T-cell (primary cell): ENCODE measurements at regions not wholly inside any gene's neighbourhood (a gene's known extent, or its start where the extent isn't known, plus 50 kb on each side); places are given as distances from the start of the nearest gene placed in this dataset.

Source experiments
- ATAC-seq, 4 experiments: fragments of 200-7000 bp in 3 of 4; fragments of 150-1000 bp in 1 of 4; cut with Tn5 transposase; replicated peaks in 1 of 4; 1 replicate in 3 of 4; 2 replicates in 1 of 4; pipeline ENCODE4 v1.10.0; 2021; ENCODE audit warnings: moderate library complexity in 3 of 4, mild to moderate bottlenecking in 2 of 4, moderate number of reproducible peaks in 1 of 4
- CTCF ChIA-PET, 2 donors: fragments of 300-600 bp; sonication (Branson Sonifier 250); formaldehyde crosslinking; loops; one replicate each; lab custom pipeline; 2022; ENCODE audit warnings: antibody characterized with exemption in 2 of 2; lab: Charles Lee
- POLR2A ChIA-PET, 2 donors: fragments of 300-600 bp; sonication (Branson Sonifier 250); formaldehyde crosslinking; loops; one replicate each; lab custom pipeline; 2022; ENCODE audit warnings: antibody characterized with exemption in 2 of 2; lab: Charles Lee
- DNase-seq, 35 experiments: peaks; one replicate each; pipeline versions ENCODE4 v3.0.0 to v3.0.0-alpha.2; 2013 to 2023
- H3K27ac ChIP-seq: one replicate; pipeline ENCODE4 v1.5.1; 2013; ENCODE audit warnings: low read length
- H3K27me3 ChIP-seq, 2 experiments: replicated peaks in 1 of 2; 1 replicate in 1 of 2; 2 replicates in 1 of 2; pipeline versions ENCODE4 v1.6.1 to v1.7.0; 2013; ENCODE audit warnings: low read length in 1 of 2, mixed read lengths in 1 of 2; ENCODE audit not compliant: control insufficient read depth in 2 of 2, insufficient read depth in 2 of 2; ENCODE audit errors: extremely low read depth in 1 of 2
- H3K36me3 ChIP-seq, 2 donors: 1 replicate in 1 of 2; 2 replicates in 1 of 2; pipeline versions ENCODE4 v1.6.1 to v1.7.0; 2013; ENCODE audit warnings: low read length in 1 of 2; ENCODE audit not compliant: control insufficient read depth in 2 of 2, insufficient read depth in 1 of 2; ENCODE audit errors: extremely low read depth in 1 of 2
- H3K4me1 ChIP-seq, 2 experiments: 1 replicate in 1 of 2; 2 replicates in 1 of 2; pipeline versions ENCODE4 v1.6.1 to v1.7.0; 2013; ENCODE audit warnings: low read length in 2 of 2, mixed read lengths in 1 of 2; ENCODE audit not compliant: insufficient read depth in 2 of 2, control insufficient read depth in 1 of 2; ENCODE audit errors: extremely low read depth in 1 of 2
- H3K4me3 ChIP-seq, 2 donors: 1 replicate in 1 of 2; 2 replicates in 1 of 2; pipeline versions ENCODE4 v1.5.1 to v1.7.0; 2013; ENCODE audit warnings: mild to moderate bottlenecking in 2 of 2, low read length in 1 of 2, moderate library complexity in 1 of 2; ENCODE audit not compliant: control insufficient read depth in 1 of 2; ENCODE audit errors: extremely low read depth in 1 of 2
- H3K9me3 ChIP-seq: 2 replicates; pipeline ENCODE4 v1.7.0; 2013
- H3K27ac Mint-ChIP-seq, 2 donors: one replicate each; pipeline ENCODE4 v1.8.0; 2020 to 2021; ENCODE audit warnings: mild to moderate bottlenecking in 2 of 2, mixed read lengths in 2 of 2
- H3K27me3 Mint-ChIP-seq, 2 donors: one replicate each; pipeline ENCODE4 v1.8.0; 2021 to 2022; ENCODE audit warnings: mixed read lengths in 2 of 2
- H3K36me3 Mint-ChIP-seq: one replicate; pipeline ENCODE4 v1.8.0; 2021; ENCODE audit warnings: mixed read lengths
- H3K4me1 Mint-ChIP-seq, 3 donors: one replicate each; pipeline ENCODE4 v1.8.0; 2020 to 2022; ENCODE audit warnings: mixed read lengths in 3 of 3, mild to moderate bottlenecking in 1 of 3
- H3K4me3 Mint-ChIP-seq, 3 donors: one replicate each; pipeline ENCODE4 v1.8.0; 2020 to 2022; ENCODE audit warnings: mild to moderate bottlenecking in 3 of 3, mixed read lengths in 3 of 3, moderate library complexity in 3 of 3
- H3K9me3 Mint-ChIP-seq, 3 donors: one replicate each; pipeline ENCODE4 v1.8.0; 2020 to 2022; ENCODE audit warnings: mixed read lengths in 3 of 3
- WGBS: methylation state at CpG from one replicate; pipeline ENCODE4 v1.1.5; 2013; ENCODE audit warnings: missing lambda C conversion rate; ENCODE audit not compliant: insufficient coverage; 5-methylcytosine and 5-hydroxymethylcytosine counted together

- Mint-ChIP-seq H3K4me1 (no peaks in the 10 kb centered on the region), H3K4me3 (no peak overlapping the region), H3K9me3 (peaks cover 0 to 4% (median 0%) of the 10 kb centered on the region in 3 donors), H3K27ac (no peak overlapping the region), H3K27me3 (no peaks in the 10 kb centered on the region), H3K36me3 (no peaks in the 10 kb centered on the region)
- Histone ChIP-seq H3K9me3 (no peaks in the 10 kb centered on the region), H3K4me3 (no peak overlapping the region), H3K4me1 (no peaks in the 10 kb centered on the region), H3K27ac (no peak overlapping the region), H3K27me3 (peaks cover 0 to 3% of the 10 kb centered on the region in 2 experiments), H3K36me3 (no peaks in the 10 kb centered on the region)
- ChIA-PET CTCF (interaction anchor here in 1 of 2 donors (0.7 kb wide), 2 partner anchors 17 to 21 kb away, joined by 3 read pairs; no protein-coding TSS in a partner anchor), POLR2A (no interaction called here)
- no peak for DNase-seq
- WGBS: 80% methylated on average over 1 of the region's 6 CpGs
- no peak for ATAC-seq
These were observed 150.9 kb upstream of the EEA1 start for GRCh38 chr12:93079976-93080375.

GRCh38 chr12:93080452-93080851, 151.4 kb upstream of the EEA1 start:
- CTCF ChIA-PET: interaction anchor here (0.6 to 0.7 kb wide), 4 partner anchors 12 to 221 kb away, joined by 3 read pairs; no protein-coding TSS in a partner anchor
- no peaks in the 10 kb centered on the region for H3K36me3 Mint-ChIP-seq
- no peaks in the 10 kb centered on the region for H3K4me1 ChIP-seq
- H3K4me1 Mint-ChIP-seq: no peaks in the 10 kb centered on the region
- DNase-seq (no peak), ATAC-seq (no peak)
- no CpG with 5 or more reads among the region's 2 CpGs for WGBS
- no peaks in the 10 kb centered on the region for H3K9me3 ChIP-seq
- no peak overlapping the region for H3K27ac Mint-ChIP-seq
- no peak overlapping the region for H3K27ac ChIP-seq
- POLR2A ChIA-PET: no interaction called here
- no peaks in the 10 kb centered on the region for H3K27me3 Mint-ChIP-seq
- H3K4me3 Mint-ChIP-seq: no peak overlapping the region
- H3K9me3 Mint-ChIP-seq: peaks cover 0 to 4% (median 4%) of the 10 kb centered on the region in 3 donors
- H3K36me3 ChIP-seq: no peaks in the 10 kb centered on the region
- no peak overlapping the region for H3K4me3 ChIP-seq
- H3K27me3 ChIP-seq: peaks cover 0 to 3% of the 10 kb centered on the region in 2 experiments

GRCh38 chr12:93080994-93081809, 152.1 kb upstream of the EEA1 start:
- no peaks in the 10 kb centered on the region for H3K36me3 ChIP-seq
- no peak overlapping the region for H3K27ac ChIP-seq
- H3K36me3 Mint-ChIP-seq: no peaks in the 10 kb centered on the region
- peaks cover 0 to 3% of the 10 kb centered on the region in 2 experiments for H3K27me3 ChIP-seq
- H3K4me3 ChIP-seq: no peak overlapping the region
- ATAC-seq: no peak
- POLR2A ChIA-PET: interaction anchor here in 1 of 2 donors (0.6 kb wide), 1 partner anchor 306 kb away, joined by 3 read pairs; no protein-coding TSS in a partner anchor
- H3K9me3 Mint-ChIP-seq: peaks cover under 1 to 4% (median 4%) of the 10 kb centered on the region in 3 donors
- no peaks in the 10 kb centered on the region for H3K4me1 Mint-ChIP-seq
- H3K4me3 Mint-ChIP-seq: no peak overlapping the region
- DNase-seq: no peak
- H3K27ac Mint-ChIP-seq: no peak overlapping the region
- WGBS: 92% methylated on average over 5 of the region's 10 CpGs
- H3K9me3 ChIP-seq: no peaks in the 10 kb centered on the region
- H3K27me3 Mint-ChIP-seq: no peaks in the 10 kb centered on the region
- H3K4me1 ChIP-seq: no peaks in the 10 kb centered on the region
- CTCF ChIA-PET: interaction anchor here (0.6 to 0.7 kb wide), 3 partner anchors 11 to 221 kb away, joined by 3 read pairs; no protein-coding TSS in a partner anchor

GRCh38 chr12:93081810-93082165, 152.7 kb upstream of the EEA1 start:
- Histone ChIP-seq H3K27me3 (peaks cover 0 to 2% of the 10 kb centered on the region in 2 experiments), H3K4me1 (no peaks in the 10 kb centered on the region), H3K27ac (no peak overlapping the region), H3K36me3 (no peaks in the 10 kb centered on the region), H3K4me3 (no peak overlapping the region), H3K9me3 (no peaks in the 10 kb centered on the region)
- Mint-ChIP-seq H3K27me3 (no peaks in the 10 kb centered on the region), H3K4me3 (no peak overlapping the region), H3K4me1 (no peaks in the 10 kb centered on the region), H3K36me3 (no peaks in the 10 kb centered on the region), H3K9me3 (peaks cover 4 to 10% (median 5%) of the 10 kb centered on the region in 3 donors), H3K27ac (no peak overlapping the region)
- ATAC-seq (no peak), DNase-seq (no peak)
- WGBS: 90% methylated on average over 4 of the region's 4 CpGs
- ChIA-PET POLR2A (no interaction called here), CTCF (no interaction called here)

- Histone ChIP-seq H3K27ac (no peak overlapping the region), H3K4me3 (no peak overlapping the region), H3K27me3 (no peaks in the 10 kb centered on the region), H3K9me3 (no peaks in the 10 kb centered on the region), H3K36me3 (no peaks in the 10 kb centered on the region), H3K4me1 (no peaks in the 10 kb centered on the region)
- no CpG with 5 or more reads among the region's 4 CpGs for WGBS
- Mint-ChIP-seq H3K36me3 (no peaks in the 10 kb centered on the region), H3K27ac (no peak overlapping the region), H3K4me3 (no peak overlapping the region), H3K4me1 (peaks cover 5 to 6% (median 6%) of the 10 kb centered on the region in 3 donors), H3K27me3 (no peaks in the 10 kb centered on the region), H3K9me3 (peaks cover 0 to 10% (median 5%) of the 10 kb centered on the region in 3 donors)
- CTCF ChIA-PET: interaction anchor here (0.6 to 1.6 kb wide), 3 partner anchors 10 to 20 kb away, joined by 3 to 4 read pairs (median 3); no protein-coding TSS in a partner anchor
- POLR2A ChIA-PET: interaction anchor here in 1 of 2 donors (0.6 kb wide), 1 partner anchor 1701 kb away, joined by 4 read pairs; no protein-coding TSS in a partner anchor
- ATAC-seq (no peak), DNase-seq (no peak)
These were observed 156.5 kb upstream of the EEA1 start for GRCh38 chr12:93085383-93086287.

- no peaks in the 10 kb centered on the region for H3K36me3 ChIP-seq
- no peaks in the 10 kb centered on the region for H3K4me1 ChIP-seq
- no peak overlapping the region for H3K27ac ChIP-seq
- DNase-seq (no peak), ATAC-seq (no peak)
- H3K4me3 Mint-ChIP-seq: no peak overlapping the region
- CTCF ChIA-PET: interaction anchor here in 1 of 2 donors (1.6 kb wide), 1 partner anchor 12 kb away, joined by 3 read pairs; no protein-coding TSS in a partner anchor
- no peaks in the 10 kb centered on the region for H3K27me3 ChIP-seq
- H3K9me3 Mint-ChIP-seq: peaks cover 0 to 10% (median 5%) of the 10 kb centered on the region in 3 donors
- no peaks in the 10 kb centered on the region for H3K36me3 Mint-ChIP-seq
- peaks cover 5 to 6% (median 6%) of the 10 kb centered on the region in 3 donors for H3K4me1 Mint-ChIP-seq
- whole genome bisulfite sequencing: 90% methylated on average over 2 of the region's 3 CpGs
- POLR2A ChIA-PET: no interaction called here
- H3K27ac Mint-ChIP-seq: no peak overlapping the region
- H3K4me3 ChIP-seq: no peak overlapping the region
- H3K27me3 Mint-ChIP-seq: no peaks in the 10 kb centered on the region
- H3K9me3 ChIP-seq: no peaks in the 10 kb centered on the region
These were observed 157.2 kb upstream of the EEA1 start for GRCh38 chr12:93086288-93086727.
